ENCODE measurements at regions not wholly inside any gene's neighbourhood (a gene's known extent, or its start where the extent isn't known, plus 50 kb on each side); places are given as distances from the start of the nearest gene placed in this dataset.
"Not testable (repeated sequence)": the region's sequence is repeated elsewhere in the genome, so short reads cannot be mapped to it uniquely, and the experiment has no call there.

DNA sequence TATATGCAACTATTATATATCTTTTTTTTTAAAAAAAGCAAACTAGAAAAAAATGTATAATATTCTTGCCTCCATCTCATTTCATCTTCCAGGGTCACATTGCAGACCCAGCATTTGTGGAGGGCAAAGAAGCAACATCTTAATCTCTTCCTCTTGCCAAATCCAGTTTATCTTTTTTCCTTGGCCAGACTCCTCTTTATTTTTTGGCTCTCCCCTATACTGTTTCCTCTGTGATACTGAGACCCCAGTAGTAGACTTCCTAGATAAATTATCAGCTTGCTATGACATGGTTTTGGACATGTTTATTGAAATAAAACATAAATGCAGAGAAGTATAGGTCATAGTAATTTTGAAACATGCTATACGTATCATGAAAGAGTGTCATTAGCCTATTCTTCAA, 303.8 kb upstream of the DDHD1 start:
- no peak for FAIRE-seq

GRCh38 chr14:53452005-53452673, 299.0 kb upstream of the DDHD1 start:
- FAIRE-seq: no peak

GRCh38 chr14:53450871-53451270, 297.7 kb upstream of the DDHD1 start:
- FAIRE-seq: no peak

DNA sequence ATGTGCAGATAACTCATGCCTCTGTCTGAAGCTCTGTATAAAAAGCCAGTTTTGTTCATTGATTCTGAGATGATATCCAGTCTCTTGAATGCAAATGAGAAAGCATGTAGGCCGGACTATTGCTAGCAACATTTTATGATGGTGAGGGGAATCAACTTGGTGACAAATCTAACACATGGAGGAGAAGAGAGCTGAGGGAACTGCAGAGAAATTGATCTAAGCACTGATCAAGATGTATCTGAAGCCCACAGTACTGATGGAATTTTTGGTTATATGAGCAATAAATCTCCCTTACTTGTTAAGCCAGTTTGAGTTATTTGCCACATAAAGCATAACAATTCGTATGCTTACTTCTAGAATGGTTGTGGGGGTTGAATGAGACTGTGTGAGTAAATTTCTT, 295.6 kb upstream of the DDHD1 start:
- no peak for FAIRE-seq

DNA sequence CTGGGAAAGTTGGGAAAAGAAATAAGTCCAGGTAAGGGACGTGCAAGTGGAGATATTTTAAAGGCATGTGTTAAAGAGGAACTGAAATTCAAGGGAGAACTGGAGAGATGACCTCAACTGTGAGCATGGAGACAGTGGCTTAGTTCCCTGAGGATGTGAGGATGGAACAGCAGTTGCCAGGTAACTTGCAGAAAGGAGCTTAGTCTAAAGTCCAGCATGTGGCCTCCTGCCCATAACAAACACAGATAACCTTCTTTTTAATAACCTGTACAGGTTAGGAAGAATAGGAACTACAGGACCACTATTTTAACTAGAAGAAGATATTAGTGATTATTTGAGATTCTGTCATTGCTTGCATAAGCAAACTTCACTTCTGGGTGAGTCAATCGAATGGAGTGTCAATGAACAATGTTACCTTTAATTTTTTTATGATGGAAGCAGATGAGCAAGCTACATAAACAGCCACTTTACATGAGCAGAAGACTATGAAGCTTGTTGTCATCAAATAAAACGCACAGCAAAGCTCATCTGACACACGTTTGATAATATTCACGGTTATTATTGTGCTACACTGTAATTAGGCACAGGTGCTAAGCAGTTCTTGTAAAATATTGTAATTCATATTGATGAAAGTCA, 291.7 kb upstream of the DDHD1 start:
- no peak for FAIRE-seq

DNA sequence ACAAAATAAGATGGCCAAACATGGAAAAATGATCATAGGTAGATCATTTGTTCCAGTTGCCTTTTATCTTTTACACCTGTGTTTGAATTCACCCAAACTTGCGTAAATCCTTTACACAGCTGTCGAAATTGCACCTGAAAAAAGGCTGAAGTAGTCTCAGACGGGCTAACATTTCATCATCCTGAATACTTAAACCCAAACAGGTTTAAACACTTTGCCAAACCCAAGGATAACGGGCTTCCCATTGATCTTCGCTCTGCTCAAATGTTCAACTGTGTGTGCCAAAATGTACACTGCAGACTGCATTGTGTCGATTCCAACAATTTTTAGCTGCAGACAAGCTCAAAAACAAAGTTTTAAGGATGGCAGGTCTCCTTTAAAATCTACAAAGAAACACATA, 288.7 kb upstream of the DDHD1 start:
- FAIRE-seq: no peak

DNA sequence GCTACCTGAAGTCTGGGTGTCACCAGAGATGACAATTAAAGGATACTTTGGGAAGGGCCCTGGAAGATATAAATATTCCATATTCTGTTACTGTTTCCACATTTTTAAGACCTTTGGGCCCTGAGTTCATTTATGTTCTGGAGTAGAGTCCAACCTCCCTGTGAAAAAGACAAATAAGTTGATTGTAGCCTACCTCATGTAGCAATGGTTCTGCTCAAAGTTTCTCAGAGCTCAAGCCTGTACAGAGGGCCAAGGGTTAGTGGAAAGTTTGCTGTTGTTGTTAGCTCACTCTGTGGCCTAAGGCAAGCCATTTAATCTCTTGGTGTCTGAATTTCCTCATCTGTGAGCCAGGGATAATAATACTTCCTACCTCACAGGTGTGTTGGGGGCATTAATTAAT, 284.7 kb upstream of the DDHD1 start:
- no peak for FAIRE-seq

GRCh38 chr14:53432378-53432802, 279.3 kb upstream of the DDHD1 start:
- FAIRE-seq: peak; percentile 51

DNA sequence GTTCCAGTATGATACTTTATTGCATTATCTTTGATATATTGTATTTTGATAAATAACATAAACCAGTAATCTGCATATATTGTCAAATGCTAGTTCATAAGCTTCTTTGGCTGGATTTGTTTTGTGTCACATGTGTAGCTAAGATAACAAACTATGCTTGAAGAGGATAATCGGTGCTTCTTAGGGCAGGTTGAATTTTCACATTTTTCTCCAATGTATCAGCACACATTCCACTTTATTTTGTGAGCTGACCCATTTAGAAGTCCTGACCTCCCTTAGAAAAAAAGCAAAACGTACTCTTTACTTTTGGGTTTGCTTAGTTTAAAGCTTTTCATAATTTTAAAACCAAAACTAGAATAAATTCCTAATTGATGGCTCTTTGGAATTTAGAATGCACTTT, 277.7 kb upstream of the DDHD1 start:
- FAIRE-seq: no peak

GRCh38 chr14:53412819-53413675, 259.9 kb upstream of the DDHD1 start:
- no peak for FAIRE-seq

GRCh38 chr14:53411125-53411524, 258.0 kb upstream of the DDHD1 start:
- FAIRE-seq: no peak

GRCh38 chr14:53409969-53410368, 256.8 kb upstream of the DDHD1 start:
- FAIRE-seq: no peak

GRCh38 chr14:53409289-53409688, 256.2 kb upstream of the DDHD1 start:
- FAIRE-seq: no peak

DNA sequence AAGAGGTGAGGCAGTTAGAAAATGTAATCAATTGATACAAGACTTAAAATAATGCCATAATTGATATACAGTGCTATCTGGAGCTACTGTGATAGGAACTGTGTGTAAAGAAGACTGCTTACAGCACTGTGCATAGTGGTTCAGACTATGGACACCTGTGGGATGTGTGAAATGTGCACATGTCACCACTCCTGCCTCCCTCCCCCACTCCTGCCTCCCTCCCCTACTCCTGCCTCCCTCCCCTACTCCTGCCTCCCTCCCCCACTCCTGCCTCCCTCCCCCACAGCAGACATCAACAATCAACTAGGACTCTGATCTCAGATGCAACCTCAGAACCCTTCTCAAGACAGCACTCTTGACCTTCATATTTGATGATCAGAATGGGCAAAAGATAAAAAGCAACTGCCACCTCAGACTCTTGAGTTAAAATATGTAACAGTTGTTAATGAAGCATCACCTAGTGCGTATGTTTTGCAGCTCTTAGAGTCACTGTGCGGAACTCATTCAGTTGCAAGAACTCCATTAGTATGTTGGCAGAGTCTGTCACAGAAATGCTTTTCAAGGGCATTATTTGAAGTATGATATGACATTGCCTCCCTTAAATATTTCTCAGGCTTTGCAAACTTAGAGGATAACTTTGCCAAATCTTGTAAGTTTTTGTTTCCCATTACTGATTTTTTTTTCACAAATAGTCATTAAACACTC, 255.2 kb upstream of the DDHD1 start:
- no peak for FAIRE-seq

- FAIRE-seq: no peak
These were observed 253.4 kb upstream of the DDHD1 start for GRCh38 chr14:53406519-53406918.

- FAIRE-seq: no peak
These were observed 248.5 kb upstream of the DDHD1 start for GRCh38 chr14:53401646-53402045.

DNA sequence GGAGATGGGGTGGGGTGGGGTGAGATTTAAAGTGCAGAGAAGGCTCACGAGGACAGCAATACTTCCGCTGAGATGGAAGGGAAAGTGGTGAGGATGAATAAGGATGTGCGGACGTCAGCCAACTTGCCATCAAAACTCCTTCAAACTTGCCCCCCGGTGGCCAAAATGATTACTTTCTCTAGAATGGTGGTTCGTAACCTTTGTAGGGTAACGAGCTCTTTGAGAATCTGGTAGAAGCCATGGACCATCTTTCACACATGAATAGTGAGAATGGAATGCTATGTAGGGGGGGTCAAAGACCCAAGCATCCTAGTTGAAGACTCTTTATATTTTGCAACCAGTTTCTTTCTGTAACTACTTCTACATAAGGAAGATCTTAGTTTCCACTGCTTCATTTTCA, 245.9 kb upstream of the DDHD1 start:
- FAIRE-seq: no peak

GRCh38 chr14:53398616-53399015, 245.5 kb upstream of the DDHD1 start:
- FAIRE-seq: no peak

GRCh38 chr14:53395267-53395666, 242.1 kb upstream of the DDHD1 start:
- FAIRE-seq: not testable (repeated sequence)

GRCh38 chr14:53391631-53392285, 238.6 kb upstream of the DDHD1 start:
- FAIRE-seq: no peak

- no peak for FAIRE-seq
These were observed 238.0 kb upstream of the DDHD1 start for GRCh38 chr14:53391156-53391555.

- no peak for FAIRE-seq
These were observed 236.9 kb upstream of the DDHD1 start for GRCh38 chr14:53390008-53390407.

GRCh38 chr14:53389202-53389601, 236.1 kb upstream of the DDHD1 start:
- no peak for FAIRE-seq
